ENCODE measurements at regions not wholly inside any gene's neighbourhood (a gene's known extent, or its start where the extent isn't known, plus 50 kb on each side); places are given as distances from the start of the nearest gene placed in this dataset.

DNA sequence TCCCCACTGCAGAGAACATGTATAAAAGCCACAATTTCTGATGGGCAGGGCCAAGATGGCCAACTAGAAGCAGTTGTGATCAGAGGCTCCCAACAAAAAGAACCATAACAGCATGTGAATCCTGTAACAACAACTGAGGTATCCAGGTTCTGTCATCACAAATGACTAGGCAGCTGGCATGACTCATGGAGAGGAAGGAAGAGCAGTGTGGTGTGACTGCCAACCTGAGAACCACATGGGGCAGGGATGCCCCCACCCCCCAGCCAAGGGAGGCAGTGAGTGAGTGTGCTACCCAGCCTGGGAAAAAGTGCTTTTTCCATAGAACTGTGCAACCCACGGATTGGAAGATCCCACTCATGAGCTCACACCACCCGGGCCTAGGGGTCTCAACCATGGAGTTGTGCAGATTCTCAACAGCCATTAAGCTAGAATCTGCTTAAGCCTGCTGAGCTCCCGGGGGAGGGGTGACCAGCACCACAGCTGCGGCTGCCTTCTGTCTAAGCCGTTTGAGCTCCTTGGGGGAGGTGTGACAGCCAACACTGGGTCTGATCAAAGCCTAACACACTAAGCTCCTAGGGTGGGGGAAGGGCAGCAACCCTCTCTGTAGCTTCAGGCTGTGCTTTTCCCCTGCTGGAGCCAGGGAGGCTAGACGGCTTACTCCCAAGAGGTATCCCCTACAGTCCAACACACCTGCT, 80.1 kb upstream of the DMAC1 start (continued):
- TF ChIP-seq, protein P1, sequence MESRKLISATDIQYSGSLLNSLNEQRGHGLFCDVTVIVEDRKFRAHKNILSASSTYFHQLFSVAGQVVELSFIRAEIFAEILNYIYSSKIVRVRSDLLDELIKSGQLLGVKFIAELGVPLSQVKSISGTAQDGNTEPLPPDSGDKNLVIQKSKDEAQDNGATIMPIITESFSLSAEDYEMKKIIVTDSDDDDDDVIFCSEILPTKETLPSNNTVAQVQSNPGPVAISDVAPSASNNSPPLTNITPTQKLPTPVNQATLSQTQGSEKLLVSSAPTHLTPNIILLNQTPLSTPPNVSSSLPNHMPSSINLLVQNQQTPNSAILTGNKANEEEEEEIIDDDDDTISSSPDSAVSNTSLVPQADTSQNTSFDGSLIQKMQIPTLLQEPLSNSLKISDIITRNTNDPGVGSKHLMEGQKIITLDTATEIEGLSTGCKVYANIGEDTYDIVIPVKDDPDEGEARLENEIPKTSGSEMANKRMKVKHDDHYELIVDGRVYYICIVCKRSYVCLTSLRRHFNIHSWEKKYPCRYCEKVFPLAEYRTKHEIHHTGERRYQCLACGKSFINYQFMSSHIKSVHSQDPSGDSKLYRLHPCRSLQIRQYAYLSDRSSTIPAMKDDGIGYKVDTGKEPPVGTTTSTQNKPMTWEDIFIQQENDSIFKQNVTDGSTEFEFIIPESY (IDR thresholded peaks at IDR 0.05), result no peak
- TF ChIP-seq RXRA (IDR thresholded peaks at IDR 0.05) (no peak), HNF4G (IDR thresholded peaks at IDR 0.05) (no peak), YY1 (IDR thresholded peaks at IDR 0.05) (no peak), NR2F2 (IDR thresholded peaks at IDR 0.05) (no peak), FOXA2 (IDR thresholded peaks at IDR 0.05) (no peak)
- TF ChIP-seq, protein P2, sequence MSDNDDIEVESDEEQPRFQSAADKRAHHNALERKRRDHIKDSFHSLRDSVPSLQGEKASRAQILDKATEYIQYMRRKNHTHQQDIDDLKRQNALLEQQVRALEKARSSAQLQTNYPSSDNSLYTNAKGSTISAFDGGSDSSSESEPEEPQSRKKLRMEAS (IDR thresholded peaks at IDR 0.05), result no peak

GRCh38 chr9:7871977-7872730, 72.6 kb upstream of the DMAC1 start:
- Histone ChIP-seq H3K4me3 (ENCODE audit: low read depth in 1 of 3, low read length in 3 of 3) (no peak overlapping the region), H3K36me3 (ENCODE audit: control insufficient read depth in 4 of 4, insufficient read depth in 3 of 4, low read depth in 1 of 4, low read length in 3 of 4) (no peaks in the 10 kb centered on the region), H3K9me3 (ENCODE audit: control insufficient read depth in 4 of 4, low read length in 3 of 4) (peaks cover 0 to 3% (median 0%) of the 10 kb centered on the region in 4 donors), H3K27ac (ENCODE audit: low read depth in 1 of 2, low read length in 2 of 2) (no peak overlapping the region), H3K4me1 (ENCODE audit: control insufficient read depth in 4 of 4, insufficient read depth in 4 of 4, low read length in 3 of 4) (no peaks in the 10 kb centered on the region), H3K9ac (ENCODE audit: low read depth in 1 of 2, low read length in 2 of 2) (no peak overlapping the region), H3K27me3 (ENCODE audit: control insufficient read depth in 4 of 4, insufficient read depth in 4 of 4, low read length in 3 of 4) (no peaks in the 10 kb centered on the region)
- DNase-seq (ENCODE audit: low spot score), result no peak
- 42% methylated on average over 2 of the region's 2 CpGs for WGBS
- TF ChIP-seq GABPA (IDR thresholded peaks at IDR 0.05 in 1 of 2, conservative IDR thresholded peaks at IDR 0.05 in 1 of 2) (no peak), REST (IDR thresholded peaks at IDR 0.05) (no peak), RXRA (IDR thresholded peaks at IDR 0.05) (no peak), SP1 (IDR thresholded peaks at IDR 0.05) (no peak)

GRCh38 chr9:7869340-7869739, 69.8 kb upstream of the DMAC1 start:
- Histone ChIP-seq H3K9me3 (ENCODE audit: control insufficient read depth in 4 of 4, low read length in 3 of 4) (no peaks in the 10 kb centered on the region), H3K4me3 (ENCODE audit: low read depth in 1 of 3, low read length in 3 of 3) (no peak overlapping the region), H3K36me3 (ENCODE audit: control insufficient read depth in 4 of 4, insufficient read depth in 3 of 4, low read depth in 1 of 4, low read length in 3 of 4) (no peaks in the 10 kb centered on the region), H3K9ac (ENCODE audit: low read depth in 1 of 2, low read length in 2 of 2) (no peak overlapping the region), H3K4me1 (ENCODE audit: control insufficient read depth in 4 of 4, insufficient read depth in 4 of 4, low read length in 3 of 4) (no peaks in the 10 kb centered on the region), H3K27ac (ENCODE audit: low read depth in 1 of 2, low read length in 2 of 2) (no peak overlapping the region), H3K27me3 (ENCODE audit: control insufficient read depth in 4 of 4, insufficient read depth in 4 of 4, low read length in 3 of 4) (no peaks in the 10 kb centered on the region)
- WGBS, result 79% methylated on average over 2 of the region's 2 CpGs
- no peak for DNase-seq (ENCODE audit: low spot score)
- TF ChIP-seq HNF4G (IDR thresholded peaks at IDR 0.05), result no peak
